ENCODE measurements at regions not wholly inside any gene's neighbourhood (a gene's known extent, or its start where the extent isn't known, plus 50 kb on each side); places are given as distances from the start of the nearest gene placed in this dataset.

- DNase-seq (ENCODE audit: low read depth) = no peak
Observed at GRCh38 chr5:133905424-133905823, 63.0 kb downstream of the C5orf15 start.

DNA sequence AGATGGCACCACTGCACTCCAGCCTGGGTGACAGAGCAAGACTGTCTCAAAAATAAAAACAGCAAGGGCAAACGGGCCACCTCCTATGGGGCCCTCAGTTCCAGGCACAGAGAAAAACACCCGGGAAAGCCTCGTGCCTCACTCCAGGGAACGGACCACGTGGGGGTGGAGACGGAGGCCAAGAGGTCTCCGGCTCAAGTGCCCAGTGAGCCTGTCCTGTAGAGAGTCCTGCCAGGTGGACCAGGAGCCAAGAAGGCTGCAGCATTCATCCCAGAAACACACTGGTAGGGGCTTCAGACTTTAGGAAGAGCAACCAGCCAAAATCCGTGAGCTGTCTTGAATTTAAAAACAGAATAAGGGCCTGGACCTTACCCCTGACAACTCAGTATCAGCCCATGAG lies 63.8 kb downstream of the C5orf15 start:
- DNase-seq (ENCODE audit: low read depth) = no peak

GRCh38 chr5:133902511-133903118 lies 65.8 kb downstream of the C5orf15 start:
- no peak for DNase-seq (ENCODE audit: low read depth)

- no peak for DNase-seq (ENCODE audit: low read depth)
Observed at GRCh38 chr5:133900534-133901270, 67.7 kb downstream of the C5orf15 start.

- no peak for DNase-seq (ENCODE audit: low read depth)
Observed at GRCh38 chr5:133899506-133899905, 68.9 kb downstream of the C5orf15 start.

- no peak for DNase-seq (ENCODE audit: low read depth)
Observed at GRCh38 chr5:133898440-133898839, 70.0 kb downstream of the C5orf15 start.

- no peak for DNase-seq (ENCODE audit: low read depth)
Observed at GRCh38 chr5:133897431-133897830, 71.0 kb downstream of the C5orf15 start.

- DNase-seq (ENCODE audit: low read depth) = no peak
Observed at GRCh38 chr5:133896873-133897272, 71.6 kb downstream of the C5orf15 start.

DNA sequence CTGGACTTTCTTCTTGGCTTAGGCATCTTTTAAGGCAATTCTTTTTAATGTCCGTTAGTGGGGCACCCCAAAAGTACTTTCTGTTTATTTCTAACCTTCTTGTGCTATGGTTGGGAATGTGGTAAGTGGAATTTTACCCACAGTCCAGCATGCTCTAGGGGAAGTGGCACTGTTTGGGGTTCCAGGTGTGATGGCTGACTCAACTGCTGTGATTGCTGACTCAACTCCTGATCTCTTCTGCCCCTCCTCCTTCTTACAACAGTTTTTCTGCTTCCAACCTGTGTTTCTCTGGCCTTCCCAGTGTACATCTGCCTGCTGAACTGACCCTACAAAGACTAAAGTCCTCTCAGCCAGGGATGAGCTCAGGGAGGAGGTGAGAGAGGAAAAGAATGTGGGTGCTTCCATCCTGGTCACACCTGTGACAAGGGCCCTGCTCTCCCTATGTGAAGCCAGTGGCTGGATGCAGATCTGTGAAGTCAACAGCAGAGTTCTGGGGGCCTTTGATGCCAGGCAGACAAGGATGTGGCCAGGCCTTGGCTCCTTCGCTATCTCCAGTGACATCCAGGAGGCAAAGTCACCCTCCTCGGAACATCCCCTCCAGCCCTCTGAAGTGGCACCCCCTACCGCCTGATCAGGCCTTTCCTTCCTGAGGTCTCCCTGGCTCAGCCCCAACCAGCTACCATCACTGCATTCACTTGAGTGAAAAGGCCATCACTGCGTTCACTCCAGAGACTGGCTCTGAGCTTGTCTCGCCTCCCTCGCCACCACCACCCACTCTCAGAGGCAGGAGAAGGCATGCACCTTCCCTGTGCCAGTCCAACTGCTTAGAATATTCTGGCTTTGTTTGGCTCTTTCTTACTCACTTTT lies 72.2 kb downstream of the C5orf15 start:
- DNase-seq (ENCODE audit: low read depth) = no peak

GRCh38 chr5:133894143-133894542 lies 74.3 kb downstream of the C5orf15 start:
- DNase-seq (ENCODE audit: low read depth) = no peak

GRCh38 chr5:133892774-133893173 lies 75.7 kb downstream of the C5orf15 start:
- no peak for DNase-seq (ENCODE audit: low read depth)

DNA sequence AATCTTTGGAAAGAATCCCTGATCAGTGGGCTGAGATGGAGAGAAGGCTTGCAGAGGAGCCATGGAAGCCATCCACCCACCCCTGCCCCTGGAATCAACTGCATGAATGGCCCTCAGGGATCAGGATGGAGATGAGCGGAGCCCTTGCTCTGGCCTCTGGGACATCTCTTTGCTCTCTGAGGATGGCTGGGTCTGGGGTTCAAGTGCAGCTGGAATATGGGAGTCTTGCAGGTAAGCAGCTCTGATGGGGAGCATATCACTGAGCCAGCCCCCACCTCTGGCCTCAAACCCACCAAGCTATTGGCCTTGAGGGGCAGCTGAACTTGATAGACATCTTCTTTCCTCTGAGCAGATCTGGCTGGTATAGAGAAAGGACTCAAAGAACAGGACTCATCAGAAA lies 76.1 kb downstream of the C5orf15 start:
- DNase-seq (ENCODE audit: low read depth) = no peak

- DNase-seq (ENCODE audit: low read depth) = no peak
Observed at GRCh38 chr5:133891390-133891789, 77.0 kb downstream of the C5orf15 start.

- no peak for DNase-seq (ENCODE audit: low read depth)
Observed at GRCh38 chr5:133890776-133891280, 77.6 kb downstream of the C5orf15 start.

GRCh38 chr5:133890314-133890713 lies 78.1 kb downstream of the C5orf15 start:
- no peak for DNase-seq (ENCODE audit: low read depth)

DNA sequence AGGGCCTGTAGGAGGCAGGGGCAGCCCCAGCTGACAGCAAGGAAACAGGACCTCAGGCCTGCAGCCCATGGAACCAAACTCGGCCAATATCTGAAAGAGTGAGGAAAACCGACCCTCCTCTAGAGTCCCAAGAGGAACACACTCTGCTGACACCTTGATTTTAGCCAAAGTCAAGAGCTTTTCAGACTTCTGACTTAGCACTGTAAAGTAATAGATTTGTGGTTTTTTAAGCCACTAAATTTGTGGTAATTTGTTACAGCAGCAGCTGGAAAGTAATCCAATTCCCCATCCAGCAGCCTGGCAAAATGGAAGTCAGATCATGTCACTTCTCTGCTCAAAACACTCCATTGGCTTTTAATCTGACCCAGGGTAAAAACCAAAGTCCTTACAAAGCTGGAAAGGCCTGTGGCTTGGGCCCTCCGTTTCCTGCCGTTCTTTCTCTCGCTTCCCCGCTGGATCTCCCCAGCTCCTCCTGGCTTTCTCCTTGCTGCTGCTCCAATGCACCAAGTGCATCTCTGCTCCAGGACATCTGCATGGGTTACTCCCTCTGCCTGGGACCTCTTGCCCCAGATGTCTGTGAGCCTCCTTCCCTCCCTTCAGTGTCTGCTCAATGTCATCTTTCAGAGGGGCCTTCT lies 79.0 kb downstream of the C5orf15 start:
- no peak for DNase-seq (ENCODE audit: low read depth)

DNA sequence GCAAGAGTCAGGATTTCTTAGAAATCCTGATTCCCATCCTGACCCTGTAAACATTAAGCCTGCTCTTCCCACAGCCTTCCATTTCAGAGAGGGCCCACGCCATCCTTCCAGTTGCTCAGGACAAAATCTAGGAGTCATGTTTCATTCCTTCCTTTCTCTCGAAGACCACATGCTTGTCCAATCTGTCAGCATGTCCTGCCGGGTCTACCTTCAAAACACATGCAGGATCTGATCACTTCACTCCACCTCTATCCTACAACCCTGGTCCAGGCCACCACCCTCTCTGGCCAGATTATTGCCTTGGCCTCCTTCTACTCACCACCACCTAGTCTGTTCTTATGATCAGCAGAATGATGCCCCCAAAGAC lies 79.8 kb downstream of the C5orf15 start:
- DNase-seq (ENCODE audit: low read depth) = no peak

GRCh38 chr5:133885566-133885965 lies 82.9 kb downstream of the C5orf15 start:
- DNase-seq (ENCODE audit: low read depth) = no peak

GRCh38 chr5:133884569-133885311 lies 83.7 kb downstream of the C5orf15 start:
- DNase-seq (ENCODE audit: low read depth) = no peak

DNA sequence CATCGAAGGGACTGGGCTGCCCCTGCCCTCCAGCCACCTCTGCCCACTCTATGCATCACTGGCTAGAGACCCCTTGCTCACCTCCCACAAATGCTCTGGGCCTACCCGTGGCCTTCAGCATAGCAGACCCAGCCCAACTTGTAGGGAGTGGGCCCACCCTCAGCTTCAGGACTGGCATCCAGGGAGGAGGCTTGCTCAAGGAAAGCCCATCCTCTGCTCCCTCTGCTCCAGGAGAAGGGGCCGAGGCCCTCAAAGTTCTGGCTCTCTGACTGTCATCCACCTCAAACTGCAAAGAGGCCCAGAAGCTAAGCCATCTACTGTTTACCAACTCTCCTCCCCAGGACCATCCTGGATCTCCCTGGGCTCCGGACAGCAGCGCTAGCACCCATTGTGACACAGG lies 84.5 kb downstream of the C5orf15 start:
- DNase-seq (ENCODE audit: low read depth) = no peak

DNA sequence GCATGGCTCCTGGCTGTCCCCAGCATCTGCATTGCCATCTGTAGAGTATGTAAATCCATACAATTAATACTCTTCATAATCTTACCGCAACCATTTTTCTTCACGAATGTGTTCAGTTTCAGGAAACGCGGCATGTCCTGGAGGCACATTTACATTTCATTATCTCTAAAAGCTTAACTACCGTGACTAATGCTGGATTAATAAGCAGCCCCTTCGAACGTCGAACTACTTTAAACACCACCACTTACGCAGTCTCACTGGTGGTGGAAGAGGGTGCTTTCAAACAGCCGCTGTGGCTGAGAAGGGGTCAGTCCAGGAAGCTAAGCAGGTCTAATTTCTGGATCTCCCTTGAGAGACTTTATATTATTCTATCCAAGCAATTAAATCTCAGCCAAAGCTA lies 85.6 kb downstream of the C5orf15 start:
- no peak for DNase-seq (ENCODE audit: low read depth)

GRCh38 chr5:133882389-133882695 lies 86.1 kb downstream of the C5orf15 start:
- no peak for DNase-seq (ENCODE audit: low read depth)

Measured in stromal cell of bone marrow (primary cell).